Tibial nerve (tissue), 3 donors: ENCODE measurements at regions not wholly inside any gene's neighbourhood (a gene's known extent, or its start where the extent isn't known, plus 50 kb on each side); places are given as distances from the start of the nearest gene placed in this dataset.

Experiments
- CTCF ChIP-seq, 5 experiments: fragments of 200-600 bp in 3 of 5; fragments of 450-650 bp in 2 of 5; sonication (generic) in 3 of 5; IDR thresholded peaks; one replicate each; pipeline ENCODE4 v1.5.1; 2016 to 2019; ENCODE audit warnings: antibody characterized with exemption in 5 of 5, mild to moderate bottlenecking in 3 of 5, moderate library complexity in 2 of 5
- POLR2A ChIP-seq, 2 donors: fragments of 450-650 bp; IDR thresholded peaks; one replicate each; pipeline ENCODE4 v1.6.1; 2017; ENCODE audit warnings: antibody characterized with exemption in 2 of 2, mild to moderate bottlenecking in 2 of 2, moderate library complexity in 2 of 2

DNA sequence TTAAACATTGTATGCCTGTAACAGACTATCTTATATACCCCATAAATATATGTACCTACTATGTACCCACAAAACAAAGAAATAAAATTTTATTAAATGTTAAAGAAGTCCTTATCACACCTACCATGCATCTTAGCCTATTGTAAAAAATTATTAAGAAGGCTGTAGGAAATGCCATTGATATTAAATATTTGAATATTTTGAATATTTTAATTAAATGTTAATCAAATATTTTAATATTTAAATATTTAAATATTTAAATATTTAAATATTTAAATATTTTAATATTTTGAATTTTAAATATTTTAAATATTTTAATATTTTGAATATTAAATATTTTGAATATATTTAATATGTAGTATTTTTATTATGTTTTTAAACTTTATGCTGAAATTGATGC lies 331.5 kb upstream of the ATP10B start:
- TF ChIP-seq POLR2A (IDR thresholded peaks at IDR 0.05), result no peak
- TF ChIP-seq CTCF (IDR thresholded peaks at IDR 0.05), result no peak
